ENCODE measurements at regions not wholly inside any gene's neighbourhood (a gene's known extent, or its start where the extent isn't known, plus 50 kb on each side); places are given as distances from the start of the nearest gene placed in this dataset.

- Histone ChIP-seq H3K4me3 (no peak overlapping the region), H3K4me1 (ENCODE audit: insufficient read depth) (peaks cover 2% of the 10 kb centered on the region), H3K27ac (peak overlapping the region in 1 of 2 donors; percentile 43), H3K9me3 (no peaks in the 10 kb centered on the region), H3K27me3 (no peaks in the 10 kb centered on the region), H3K36me3 (no peaks in the 10 kb centered on the region)
- no peak for DNase-seq
- TF ChIP-seq CTCF (IDR thresholded peaks at IDR 0.05): no peak
- TF ChIP-seq POLR2A (IDR thresholded peaks at IDR 0.05): no peak
- no peak for TF ChIP-seq EP300 (IDR thresholded peaks at IDR 0.05)
- intact Hi-C loops (cut with DNase I): no loop called here
Observed at GRCh38 chr3:177345973-177346503, 148.8 kb upstream of the TBL1XR1 start.

GRCh38 chr3:177346878-177347277, 149.6 kb upstream of the TBL1XR1 start:
- no peak overlapping the region for H3K4me3 ChIP-seq
- no peak for DNase-seq
- intact Hi-C loops (cut with DNase I): no loop called here
- TF ChIP-seq CTCF (IDR thresholded peaks at IDR 0.05) (no peak), POLR2A (IDR thresholded peaks at IDR 0.05) (no peak), EP300 (IDR thresholded peaks at IDR 0.05) (no peak)
- H3K9me3 ChIP-seq: no peaks in the 10 kb centered on the region
- no peaks in the 10 kb centered on the region for H3K36me3 ChIP-seq
- H3K27ac ChIP-seq: no peak overlapping the region
- peaks cover 2% of the 10 kb centered on the region for H3K4me1 ChIP-seq (ENCODE audit: insufficient read depth)
- no peaks in the 10 kb centered on the region for H3K27me3 ChIP-seq

DNA sequence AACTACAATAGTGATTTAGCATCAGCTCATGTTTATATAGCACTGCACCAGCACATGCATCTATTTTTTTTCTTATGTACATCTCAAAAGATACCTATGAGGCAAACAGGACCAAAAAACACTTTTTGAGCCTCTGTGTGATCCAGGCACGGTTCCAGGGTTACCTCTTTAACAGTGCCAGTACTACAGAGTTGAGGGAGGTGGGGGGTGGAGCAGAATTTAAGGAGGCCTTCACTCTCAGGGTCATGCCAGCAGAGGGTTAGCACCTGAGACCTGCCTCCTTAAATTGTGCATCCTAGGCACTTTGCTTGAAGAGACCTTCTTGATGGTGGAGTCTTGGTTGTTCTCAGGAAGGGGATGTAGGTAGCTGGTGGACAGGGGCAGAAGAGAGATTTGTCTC, 150.3 kb upstream of the TBL1XR1 start:
- H3K4me1 ChIP-seq (ENCODE audit: insufficient read depth): peaks cover 2% of the 10 kb centered on the region
- no peaks in the 10 kb centered on the region for H3K27me3 ChIP-seq
- no peak overlapping the region for H3K27ac ChIP-seq
- no peak for DNase-seq
- no peak for TF ChIP-seq POLR2A (IDR thresholded peaks at IDR 0.05)
- TF ChIP-seq EP300 (IDR thresholded peaks at IDR 0.05): no peak
- no peak for TF ChIP-seq CTCF (IDR thresholded peaks at IDR 0.05)
- 82 to 88% (median 86%) methylated on average over 1 of the region's 1 CpG for WGBS, 3 donors
- intact Hi-C loops (cut with DNase I): no loop called here
- H3K4me3 ChIP-seq: no peak overlapping the region
- no peaks in the 10 kb centered on the region for H3K36me3 ChIP-seq
- H3K9me3 ChIP-seq: no peaks in the 10 kb centered on the region

DNA sequence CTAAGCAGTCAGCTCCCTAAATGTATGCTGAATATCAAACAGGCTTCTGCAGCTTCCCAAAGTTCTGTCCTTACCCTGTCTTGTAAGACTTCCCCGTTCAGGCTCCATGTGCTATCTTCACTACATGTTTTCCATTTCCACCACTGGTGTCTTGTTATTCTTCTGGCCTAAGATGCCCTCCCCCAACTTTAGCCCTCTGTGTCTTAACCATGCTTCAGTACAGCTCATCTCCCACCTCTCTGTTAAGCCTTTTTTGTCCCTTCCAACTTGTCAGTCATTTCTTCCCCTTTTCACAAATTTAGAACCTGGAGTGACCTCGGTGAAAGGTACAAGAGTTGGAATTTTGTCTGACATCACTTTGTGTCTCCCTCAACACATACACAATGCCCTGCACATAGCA, 151.7 kb upstream of the TBL1XR1 start:
- H3K4me1 ChIP-seq (ENCODE audit: insufficient read depth): peaks cover 2% of the 10 kb centered on the region
- intact Hi-C loops (cut with DNase I): no loop called here
- no peaks in the 10 kb centered on the region for H3K9me3 ChIP-seq
- no peak overlapping the region for H3K27ac ChIP-seq
- DNase-seq: no peak
- no peaks in the 10 kb centered on the region for H3K27me3 ChIP-seq
- H3K4me3 ChIP-seq: no peak overlapping the region
- TF ChIP-seq CTCF (IDR thresholded peaks at IDR 0.05): no peak
- no peak for TF ChIP-seq EP300 (IDR thresholded peaks at IDR 0.05)
- TF ChIP-seq POLR2A (IDR thresholded peaks at IDR 0.05): no peak
- no peaks in the 10 kb centered on the region for H3K36me3 ChIP-seq
- 90 to 97% (median 97%) methylated on average over 2 of the region's 2 CpGs for WGBS, 3 donors

DNA sequence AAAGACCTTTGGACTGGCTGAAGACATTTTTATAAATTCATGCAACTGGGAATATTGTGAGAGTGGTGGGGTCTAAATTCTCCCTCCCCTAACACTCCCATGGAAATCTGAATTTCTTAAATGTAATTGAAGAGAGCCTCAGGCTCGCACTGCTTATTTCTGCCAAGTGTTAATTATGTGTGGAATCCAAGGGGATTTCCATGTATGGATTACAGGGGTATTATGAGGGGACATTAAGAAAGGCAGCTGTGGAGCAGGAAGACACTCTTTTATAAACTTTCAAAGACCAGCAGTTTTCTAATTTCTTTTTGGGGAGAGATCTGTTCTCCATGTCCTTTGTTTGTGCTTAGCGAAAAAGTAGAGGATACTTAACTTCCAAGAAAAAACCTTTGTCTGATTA, 152.1 kb upstream of the TBL1XR1 start:
- Histone ChIP-seq H3K27me3 (no peaks in the 10 kb centered on the region), H3K9me3 (no peaks in the 10 kb centered on the region), H3K4me3 (no peak overlapping the region), H3K4me1 (ENCODE audit: insufficient read depth) (peaks cover 2% of the 10 kb centered on the region), H3K27ac (no peak overlapping the region), H3K36me3 (no peaks in the 10 kb centered on the region)
- no peak for DNase-seq
- TF ChIP-seq CTCF (IDR thresholded peaks at IDR 0.05): no peak
- TF ChIP-seq EP300 (IDR thresholded peaks at IDR 0.05): no peak
- no peak for TF ChIP-seq POLR2A (IDR thresholded peaks at IDR 0.05)
- intact Hi-C loops (cut with DNase I): no loop called here
- WGBS, 3 donors: 93 to 95% (median 94%) methylated on average over 2 of the region's 2 CpGs

Measured in ovary (tissue), 7 donors.